ENCODE measurements at regions not wholly inside any gene's neighbourhood (a gene's known extent, or its start where the extent isn't known, plus 50 kb on each side); places are given as distances from the start of the nearest gene placed in this dataset.

- FAIRE-seq (no peak), DNase-seq (ENCODE audit: low spot score in 2 of 2) (no peak)
Measured at GRCh38 chr7:18305866-18306265, 189.7 kb upstream of the HDAC9 start.

- FAIRE-seq: no peak
- DNase-seq (ENCODE audit: low spot score in 2 of 2): no peak
Measured at GRCh38 chr7:18306696-18307095, 188.9 kb upstream of the HDAC9 start.

- FAIRE-seq (no peak), DNase-seq (ENCODE audit: low spot score in 2 of 2) (no peak)
Measured at GRCh38 chr7:18308938-18309337, 186.6 kb upstream of the HDAC9 start.

- FAIRE-seq: no peak
- DNase-seq (ENCODE audit: low spot score in 2 of 2): no peak
Measured at GRCh38 chr7:18312482-18312881, 183.1 kb upstream of the HDAC9 start.

GRCh38 chr7:18313965-18314364, 181.6 kb upstream of the HDAC9 start:
- DNase-seq (ENCODE audit: low spot score in 2 of 2) (no peak), FAIRE-seq (no peak)

GRCh38 chr7:18315241-18315640, 180.3 kb upstream of the HDAC9 start:
- DNase-seq (ENCODE audit: low spot score in 2 of 2): no peak
- no peak for FAIRE-seq

- DNase-seq (ENCODE audit: low spot score in 2 of 2): no peak
- FAIRE-seq: no peak
Measured at GRCh38 chr7:18317941-18318340, 177.6 kb upstream of the HDAC9 start.

GRCh38 chr7:18320422-18320821, 175.1 kb upstream of the HDAC9 start:
- FAIRE-seq (no peak), DNase-seq (ENCODE audit: low spot score in 2 of 2) (no peak)

GRCh38 chr7:18320971-18321567, 174.5 kb upstream of the HDAC9 start:
- DNase-seq (ENCODE audit: low spot score in 2 of 2): no peak
- no peak for FAIRE-seq

GRCh38 chr7:18330548-18330947, 165.0 kb upstream of the HDAC9 start:
- FAIRE-seq (no peak), DNase-seq (ENCODE audit: low spot score in 2 of 2) (no peak)

- DNase-seq (ENCODE audit: low spot score in 2 of 2) (no peak), FAIRE-seq (no peak)
Measured at GRCh38 chr7:18336626-18337025, 158.9 kb upstream of the HDAC9 start.

GRCh38 chr7:18337048-18337809, 158.3 kb upstream of the HDAC9 start:
- no peak for DNase-seq (ENCODE audit: low spot score in 2 of 2)
- FAIRE-seq: no peak

- FAIRE-seq (no peak), DNase-seq (ENCODE audit: low spot score in 2 of 2) (no peak)
Measured at GRCh38 chr7:18338910-18339523, 156.5 kb upstream of the HDAC9 start.

GRCh38 chr7:18341756-18342155, 153.8 kb upstream of the HDAC9 start:
- FAIRE-seq (no peak), DNase-seq (ENCODE audit: low spot score in 2 of 2) (no peak)

- FAIRE-seq: no peak
- DNase-seq (ENCODE audit: low spot score in 2 of 2): no peak
Measured at GRCh38 chr7:18343047-18343446, 152.5 kb upstream of the HDAC9 start.

GRCh38 chr7:18344536-18344935, 151.0 kb upstream of the HDAC9 start:
- no peak for FAIRE-seq
- no peak for DNase-seq (ENCODE audit: low spot score in 2 of 2)

GRCh38 chr7:18345641-18346234, 149.8 kb upstream of the HDAC9 start:
- FAIRE-seq (peak; percentile 19), DNase-seq (ENCODE audit: low spot score in 2 of 2) (no peak)

- DNase-seq (ENCODE audit: low spot score in 2 of 2) (no peak), FAIRE-seq (no peak)
Measured at GRCh38 chr7:18347170-18347569, 148.4 kb upstream of the HDAC9 start.

- FAIRE-seq (no peak), DNase-seq (ENCODE audit: low spot score in 2 of 2) (no peak)
Measured at GRCh38 chr7:18350678-18351077, 144.9 kb upstream of the HDAC9 start.

- peak; percentile 44 for FAIRE-seq
- peak in 1 of 2 donors; percentile 6 for DNase-seq (ENCODE audit: low spot score in 2 of 2)
Measured at GRCh38 chr7:18352339-18353255, 143.0 kb upstream of the HDAC9 start.
